Esophagus (tissue), 2 donors: ENCODE measurements at regions not wholly inside any gene's neighbourhood (a gene's known extent, or its start where the extent isn't known, plus 50 kb on each side); places are given as distances from the start of the nearest gene placed in this dataset.

ENCODE experiments used
- H3K27ac ChIP-seq, 2 donors: one replicate each; pipeline ENCODE4 v1.5.1; 2013; ENCODE audit warnings: low read depth in 2 of 2, mild to moderate bottlenecking in 2 of 2, inconsistent platforms in 1 of 2, low read length in 1 of 2, moderate library complexity in 1 of 2
- H3K27me3 ChIP-seq, 2 donors: one replicate each; pipeline ENCODE4 v1.6.1; 2013; ENCODE audit warnings: low read length in 2 of 2, control low read depth in 1 of 2, mild to moderate bottlenecking in 1 of 2; ENCODE audit not compliant: insufficient read depth in 2 of 2, control insufficient read depth in 1 of 2
- H3K36me3 ChIP-seq, 2 donors: one replicate each; pipeline ENCODE4 v1.6.1; 2013; ENCODE audit warnings: low read length in 1 of 2; ENCODE audit not compliant: control insufficient read depth in 2 of 2, insufficient read depth in 2 of 2
- H3K4me1 ChIP-seq, 2 donors: one replicate each; pipeline ENCODE4 v1.6.1; 2013; ENCODE audit warnings: low read length in 1 of 2; ENCODE audit not compliant: control insufficient read depth in 2 of 2, insufficient read depth in 2 of 2
- H3K4me3 ChIP-seq, 2 donors: one replicate each; pipeline ENCODE4 v1.5.1; 2013; ENCODE audit warnings: low read length in 2 of 2, mild to moderate bottlenecking in 2 of 2, low read depth in 1 of 2, moderate library complexity in 1 of 2
- H3K9me3 ChIP-seq, 2 donors: one replicate each; pipeline ENCODE4 v1.6.1; 2013; ENCODE audit warnings: mild to moderate bottlenecking in 2 of 2, low read depth in 1 of 2, low read length in 1 of 2, moderate library complexity in 1 of 2; ENCODE audit not compliant: control insufficient read depth in 2 of 2, insufficient read depth in 1 of 2
- WGBS, 2 donors: extraction: QIAGEN DNeasy Blood & Tissue Kit; methylation state at CpG; one replicate each; pipeline ENCODE4 v1.1.7; 2013; 5-methylcytosine and 5-hydroxymethylcytosine counted together
- donor health status: healthy with polysubstance abuse.
- donor health status: Bipolar disorder and iron deficiency.

DNA sequence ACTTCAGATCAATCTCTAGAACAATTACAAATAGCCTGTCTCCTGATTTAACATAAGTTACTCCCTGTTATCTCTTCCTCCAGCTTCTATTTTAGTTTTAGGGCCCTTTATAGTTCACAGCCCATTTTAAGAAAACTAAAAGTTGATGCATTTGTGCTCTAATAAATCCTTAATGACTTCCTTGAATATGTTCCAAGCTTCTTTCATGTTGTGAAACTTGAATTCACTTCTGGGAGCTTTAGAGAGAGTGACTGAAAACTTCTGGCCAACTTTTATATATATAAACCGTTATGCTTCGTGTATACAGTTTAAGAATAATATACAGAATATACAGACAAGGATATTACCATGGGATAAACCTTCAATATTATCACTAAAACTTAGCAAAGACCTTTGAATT lies 366.8 kb downstream of the TBC1D4 start:
- WGBS, 2 donors: 60 to 61% methylated on average over 2 of the region's 2 CpGs

DNA sequence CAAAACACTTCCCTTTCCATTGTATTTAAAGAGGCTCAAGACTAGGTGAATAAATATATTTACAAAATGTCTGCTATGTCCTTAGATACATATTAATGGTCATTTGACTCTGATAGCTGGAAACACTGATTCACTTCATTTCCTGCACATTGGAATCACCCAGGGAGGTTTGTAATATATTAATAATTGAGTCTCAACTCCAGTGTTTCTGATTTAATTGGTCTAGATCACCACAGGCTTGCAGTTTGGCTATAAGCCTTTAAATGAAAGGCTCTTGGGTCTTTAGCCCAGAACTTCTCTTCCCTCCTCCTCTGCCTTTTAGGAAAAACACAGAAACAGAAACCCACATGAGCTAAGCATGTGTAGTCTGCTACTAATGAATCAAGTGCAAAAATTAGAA lies 378.0 kb downstream of the TBC1D4 start:
- no peak overlapping the region for H3K27ac ChIP-seq
- H3K36me3 ChIP-seq: no peaks in the 10 kb centered on the region
- H3K9me3 ChIP-seq: no peaks in the 10 kb centered on the region
- H3K4me3 ChIP-seq: no peak overlapping the region
- no peaks in the 10 kb centered on the region for H3K27me3 ChIP-seq
- no peaks in the 10 kb centered on the region for H3K4me1 ChIP-seq

More for the DNA sequence above, 366.8 kb downstream of the TBC1D4 start:
- Histone ChIP-seq H3K27me3 (no peaks in the 10 kb centered on the region), H3K9me3 (no peaks in the 10 kb centered on the region), H3K27ac (no peak overlapping the region), H3K36me3 (no peaks in the 10 kb centered on the region), H3K4me3 (no peak overlapping the region), H3K4me1 (no peaks in the 10 kb centered on the region)

DNA sequence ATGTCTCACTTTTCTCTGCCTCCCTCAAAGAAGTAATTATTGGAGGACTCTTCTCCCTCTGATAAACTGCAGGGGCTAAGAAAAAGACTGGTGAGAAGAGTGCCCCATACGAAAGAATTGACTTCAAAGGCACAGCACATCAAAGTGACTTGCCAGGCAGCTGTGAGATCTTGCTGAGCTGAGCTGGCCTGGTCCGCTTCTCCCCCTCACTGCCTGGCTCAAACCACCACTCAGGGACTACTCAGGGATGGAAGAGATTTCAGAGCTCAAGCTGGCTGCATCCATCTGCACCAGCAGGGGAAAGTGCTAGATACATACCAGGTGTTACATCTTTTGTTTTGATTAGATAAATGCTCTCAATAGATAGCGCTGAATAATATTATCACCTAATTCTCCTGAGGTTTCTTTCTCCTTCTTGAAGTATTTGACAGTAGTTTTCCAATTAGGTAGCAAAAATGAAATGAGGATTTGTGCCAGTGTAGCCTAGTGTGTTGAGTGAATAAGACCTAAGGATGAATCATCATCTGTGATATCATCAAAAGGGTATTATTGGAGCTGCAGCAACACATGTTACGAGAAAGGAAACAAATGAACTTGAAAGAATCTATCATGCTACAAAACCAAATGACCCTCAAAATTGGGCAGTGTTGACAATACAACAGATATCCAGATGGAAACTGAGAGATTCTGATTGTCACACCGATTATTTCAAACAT lies 379.8 kb downstream of the TBC1D4 start:
- no peaks in the 10 kb centered on the region for H3K4me1 ChIP-seq
- 69 to 71% methylated on average over 5 of the region's 5 CpGs for WGBS, 2 donors
- no peaks in the 10 kb centered on the region for H3K36me3 ChIP-seq
- no peak overlapping the region for H3K4me3 ChIP-seq
- no peaks in the 10 kb centered on the region for H3K9me3 ChIP-seq
- H3K27me3 ChIP-seq: no peaks in the 10 kb centered on the region
- H3K27ac ChIP-seq: no peak overlapping the region

DNA sequence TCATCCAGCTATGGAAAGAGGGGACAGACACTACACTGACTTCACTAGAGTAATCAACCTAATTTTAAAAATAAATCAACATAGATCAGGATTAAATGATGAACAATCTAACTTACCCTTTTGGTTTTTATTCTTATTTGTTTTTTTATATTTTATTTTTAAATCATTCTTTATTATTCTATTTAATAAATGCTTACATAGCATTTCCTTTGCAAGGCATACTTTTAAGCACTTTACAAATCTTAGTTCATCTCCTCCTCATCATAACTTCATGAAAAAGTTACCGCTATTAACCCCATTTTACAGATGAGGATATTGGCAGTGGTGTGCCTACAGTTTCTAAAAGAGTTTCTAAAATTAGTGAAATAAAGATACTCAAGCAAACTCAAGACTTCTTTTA lies 380.6 kb downstream of the TBC1D4 start:
- H3K4me3 ChIP-seq: no peak overlapping the region
- H3K27me3 ChIP-seq: no peaks in the 10 kb centered on the region
- 98 to 99% methylated on average over 1 of the region's 1 CpG for WGBS, 2 donors
- no peaks in the 10 kb centered on the region for H3K4me1 ChIP-seq
- H3K36me3 ChIP-seq: no peaks in the 10 kb centered on the region
- H3K27ac ChIP-seq: no peak overlapping the region
- no peaks in the 10 kb centered on the region for H3K9me3 ChIP-seq

DNA sequence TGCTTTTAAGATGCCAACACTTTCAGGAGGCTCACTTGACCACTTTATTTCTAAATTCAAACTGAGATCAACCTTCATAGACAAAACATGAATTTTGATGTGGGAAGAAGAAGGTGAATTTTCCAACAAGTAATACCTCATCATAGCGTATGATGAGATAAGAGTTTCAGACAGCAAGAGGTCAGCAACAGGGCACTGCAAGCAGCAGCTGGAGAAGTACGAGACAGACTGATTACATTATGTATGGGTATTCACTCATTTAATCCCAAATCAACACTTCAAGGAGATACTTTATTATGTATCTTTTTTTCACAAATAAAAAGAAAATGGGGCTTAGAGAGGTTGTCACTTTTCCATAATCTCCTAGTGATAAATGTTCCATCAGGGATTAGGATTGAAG lies 389.8 kb downstream of the TBC1D4 start:
- 52 to 53% methylated on average over 2 of the region's 2 CpGs for WGBS, 2 donors

DNA sequence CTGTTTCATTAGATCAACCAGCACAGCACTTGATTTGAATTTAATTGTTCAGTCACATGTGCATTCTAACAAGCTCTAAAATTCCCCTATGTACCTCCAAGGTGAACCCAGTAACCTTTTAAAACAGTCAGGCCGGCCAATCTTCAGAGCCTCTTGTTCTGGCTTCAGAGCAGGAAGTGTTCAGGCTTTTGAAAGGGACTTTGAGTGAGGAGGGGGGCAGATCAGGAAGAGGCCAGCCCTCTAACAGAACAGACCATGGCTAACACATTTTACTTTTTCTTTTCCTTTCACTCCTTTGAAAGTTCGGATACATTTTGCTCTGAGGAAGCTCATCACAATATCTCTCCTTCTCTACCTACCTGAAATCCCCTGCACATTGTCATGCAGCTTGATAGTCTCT lies 390.3 kb downstream of the TBC1D4 start:
- no peaks in the 10 kb centered on the region for H3K36me3 ChIP-seq
- no peak overlapping the region for H3K4me3 ChIP-seq
- 55 to 61% methylated on average over 2 of the region's 2 CpGs for WGBS, 2 donors
- H3K9me3 ChIP-seq: no peaks in the 10 kb centered on the region
- no peaks in the 10 kb centered on the region for H3K4me1 ChIP-seq
- no peak overlapping the region for H3K27ac ChIP-seq
- no peaks in the 10 kb centered on the region for H3K27me3 ChIP-seq

More for the DNA sequence above, 389.8 kb downstream of the TBC1D4 start:
- no peaks in the 10 kb centered on the region for H3K36me3 ChIP-seq
- H3K27ac ChIP-seq: no peak overlapping the region
- no peak overlapping the region for H3K4me3 ChIP-seq
- H3K9me3 ChIP-seq: no peaks in the 10 kb centered on the region
- no peaks in the 10 kb centered on the region for H3K27me3 ChIP-seq
- no peaks in the 10 kb centered on the region for H3K4me1 ChIP-seq

DNA sequence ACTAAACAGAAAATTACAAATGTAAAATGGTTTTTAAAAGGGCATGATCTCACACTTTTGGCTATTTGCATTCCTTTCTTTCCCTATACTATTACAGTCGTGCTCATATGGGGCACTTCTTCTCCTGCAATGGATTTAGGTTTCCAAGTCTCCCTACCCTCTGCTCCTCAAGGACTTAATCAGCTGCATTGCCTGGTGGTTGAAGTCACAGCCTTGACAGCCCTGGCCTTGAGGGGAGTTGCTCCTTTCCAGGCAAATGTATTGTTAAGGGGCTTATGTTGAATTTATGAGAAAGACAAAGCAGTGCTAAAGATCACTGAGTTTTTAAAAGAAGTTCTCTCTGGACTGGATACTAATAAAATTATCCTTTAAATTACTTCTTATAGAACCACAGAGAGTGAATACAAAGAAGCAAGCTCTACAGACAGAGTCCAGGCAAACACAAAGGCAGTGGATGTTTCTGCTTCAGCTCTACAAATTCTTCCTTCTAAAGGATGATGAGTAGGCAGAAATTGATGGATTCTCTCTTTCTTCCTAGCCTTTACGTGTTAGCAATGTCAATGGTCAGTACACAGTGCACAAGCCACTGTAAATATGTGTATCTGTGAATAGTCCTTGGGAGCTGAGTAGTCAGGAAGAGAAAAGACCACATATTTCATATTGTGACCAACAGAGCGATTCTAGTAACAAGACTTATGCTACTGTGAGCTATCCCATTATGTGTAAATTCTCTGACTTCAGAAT lies 390.9 kb downstream of the TBC1D4 start:
- H3K36me3 ChIP-seq: no peaks in the 10 kb centered on the region
- no peaks in the 10 kb centered on the region for H3K27me3 ChIP-seq
- H3K4me3 ChIP-seq: no peak overlapping the region
- no peak overlapping the region for H3K27ac ChIP-seq
- no peaks in the 10 kb centered on the region for H3K9me3 ChIP-seq
- WGBS, 2 donors: 66 to 74% methylated on average over 3 of the region's 3 CpGs
- H3K4me1 ChIP-seq: no peaks in the 10 kb centered on the region

DNA sequence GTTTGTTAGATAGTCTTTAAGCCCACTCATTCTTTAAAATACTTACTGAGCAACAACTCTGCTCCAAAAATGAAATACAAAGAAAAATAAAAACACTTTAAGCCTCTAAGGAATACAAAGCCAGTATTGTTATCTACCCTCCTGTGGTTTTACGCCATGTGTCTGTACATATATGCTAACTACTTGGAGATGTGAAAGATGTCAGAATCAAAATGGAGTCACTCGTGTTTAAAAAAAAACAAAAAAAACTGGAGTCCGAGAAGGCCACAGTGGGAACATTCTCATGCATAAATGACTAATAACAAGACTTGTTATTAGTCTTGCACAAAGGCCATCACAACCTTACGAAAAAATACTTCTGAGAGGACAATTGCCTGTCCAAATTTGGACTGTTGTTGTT lies 393.1 kb downstream of the TBC1D4 start:
- no peaks in the 10 kb centered on the region for H3K9me3 ChIP-seq
- H3K27me3 ChIP-seq: no peaks in the 10 kb centered on the region
- no peaks in the 10 kb centered on the region for H3K4me1 ChIP-seq
- H3K4me3 ChIP-seq: no peak overlapping the region
- 76 to 84% methylated on average over 4 of the region's 4 CpGs for WGBS, 2 donors
- no peaks in the 10 kb centered on the region for H3K36me3 ChIP-seq
- H3K27ac ChIP-seq: no peak overlapping the region

DNA sequence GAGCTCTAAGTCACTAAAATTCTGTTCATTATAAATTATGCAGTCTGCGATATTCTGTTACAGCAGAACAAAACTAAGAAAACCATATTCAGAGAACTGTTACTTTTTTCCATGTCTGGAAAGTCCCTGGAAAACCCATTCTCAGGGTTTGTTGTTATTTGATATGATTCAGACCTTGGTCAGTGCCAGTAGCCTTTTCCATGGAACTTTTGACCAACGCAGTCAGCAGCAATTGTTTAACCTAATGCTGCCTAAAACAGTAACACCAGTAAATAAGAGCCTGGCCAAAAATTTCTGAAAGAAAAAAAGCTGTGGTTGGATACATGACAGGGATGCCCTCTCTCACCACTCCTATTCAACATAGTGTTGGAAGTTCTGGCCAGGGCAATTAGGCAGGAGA lies 402.7 kb downstream of the TBC1D4 start:
- Histone ChIP-seq H3K36me3 (no peaks in the 10 kb centered on the region), H3K27me3 (no peaks in the 10 kb centered on the region), H3K27ac (no peak overlapping the region), H3K9me3 (no peaks in the 10 kb centered on the region), H3K4me3 (no peak overlapping the region), H3K4me1 (no peaks in the 10 kb centered on the region)
- WGBS, 2 donors: 49 to 63% methylated on average over 2 of the region's 2 CpGs

DNA sequence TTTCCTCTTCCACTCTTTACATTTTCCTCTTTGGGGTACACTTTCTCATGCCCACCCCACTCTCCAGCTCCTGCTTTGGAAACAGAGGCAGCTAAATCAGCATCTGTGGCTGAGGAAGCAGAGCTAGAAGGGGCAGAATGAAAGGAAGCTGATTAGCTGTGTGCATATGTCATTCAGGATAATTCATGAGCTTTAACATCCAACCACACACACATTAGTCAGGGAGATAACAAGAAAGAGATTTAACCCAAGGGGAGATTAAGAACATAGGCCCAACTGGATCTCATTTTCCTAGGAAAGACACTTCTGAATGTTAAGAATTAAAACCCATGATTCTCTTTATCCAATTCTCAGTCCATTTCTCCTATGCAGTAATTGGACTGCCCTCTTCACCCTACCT lies 405.5 kb downstream of the TBC1D4 start:
- Histone ChIP-seq H3K4me1 (no peaks in the 10 kb centered on the region), H3K36me3 (no peaks in the 10 kb centered on the region), H3K27ac (no peak overlapping the region), H3K4me3 (no peak overlapping the region), H3K27me3 (no peaks in the 10 kb centered on the region), H3K9me3 (no peaks in the 10 kb centered on the region)
